Panc1 (cell line): ENCODE measurements at regions not wholly inside any gene's neighbourhood (a gene's known extent, or its start where the extent isn't known, plus 50 kb on each side); places are given as distances from the start of the nearest gene placed in this dataset.

ENCODE experiments used
- ATAC-seq: fragments of 200-7000 bp; cut with Tn5 transposase; 2 replicates; pipeline ENCODE4 v1.9.1; 2020; ENCODE audit warnings: mild to moderate bottlenecking, moderate library complexity
- BruUV-seq: library from RNA; stranded (reverse); fragments of 400-500 nt; replicated peaks from 2 replicates; lab custom pipeline; 2021; lab: Mats Ljungman, UMichigan
- CTCF ChIA-PET: fragments of 300-600 bp; sonication (Branson Sonifier 250); formaldehyde crosslinking; loops from one replicate; lab custom pipeline; 2022; ENCODE audit warnings: antibody characterized with exemption; lab: Charles Lee
- POLR2A ChIA-PET: fragments of 300-600 bp; sonication (Branson Sonifier 250); formaldehyde crosslinking; loops from one replicate; lab custom pipeline; 2022; ENCODE audit warnings: antibody characterized with exemption; lab: Charles Lee
- DNase-seq: peaks from one replicate; pipeline ENCODE4 v3.0.0-alpha.2; 2010; ENCODE audit warnings: low read depth, low spot score
- H3K27ac ChIP-seq: 2 replicates; pipeline ENCODE4 v1.5.1; 2011; ENCODE audit warnings: mild to moderate bottlenecking, low read length, inconsistent platforms
- H3K27me3 ChIP-seq: fragments of 200-500 bp; sonication (Bioruptor generic); 2 replicates; pipeline ENCODE4 v1.6.0; 2014; ENCODE audit warnings: low read length, inconsistent platforms; ENCODE audit not compliant: control insufficient read depth, insufficient read depth
- H3K36me3 ChIP-seq: fragments of 200-500 bp; sonication (Bioruptor generic); 2 replicates; pipeline ENCODE4 v1.5.1; 2014; ENCODE audit warnings: inconsistent platforms, mild to moderate bottlenecking, low read length, moderate library complexity; ENCODE audit not compliant: control insufficient read depth, insufficient read depth
- H3K4me1 ChIP-seq: 2 replicates; pipeline ENCODE4 v1.5.1; 2011; ENCODE audit warnings: inconsistent platforms, mild to moderate bottlenecking, low read length, moderate library complexity; ENCODE audit not compliant: control insufficient read depth, insufficient read depth
- H3K4me3 ChIP-seq, 2 experiments: 2 replicates each; pipeline ENCODE4 v1.5.1; 2011 to 2012; ENCODE audit warnings: low read depth in 2 of 2, low read length in 2 of 2, mild to moderate bottlenecking in 2 of 2, inconsistent platforms in 1 of 2, moderate library complexity in 1 of 2
- H3K9me3 ChIP-seq: fragments of 200-500 bp; sonication (Bioruptor generic); 2 replicates; pipeline ENCODE4 v1.5.1; 2014; ENCODE audit warnings: low read depth, mild to moderate bottlenecking, inconsistent platforms, low read length, moderate library complexity; ENCODE audit not compliant: control insufficient read depth, insufficient read depth
- CTCF ChIP-seq: fragments of 450-650 bp; IDR thresholded peaks from 2 replicates; pipeline ENCODE4 v1.5.1; 2017; ENCODE audit warnings: mild to moderate bottlenecking
- POLR2AphosphoS5 ChIP-seq: IDR thresholded peaks from 2 replicates; pipeline ENCODE4 v1.6.1; 2012; ENCODE audit warnings: mild to moderate bottlenecking, low read depth, low read length, moderate library complexity
- REST ChIP-seq, 2 experiments: IDR thresholded peaks; 2 replicates each; pipeline ENCODE4 v1.6.1; 2011 to 2012; ENCODE audit warnings: low read depth in 2 of 2, control low read depth in 1 of 2, low read length in 1 of 2, mild to moderate bottlenecking in 1 of 2, moderate library complexity in 1 of 2; ENCODE audit not compliant: insufficient read depth in 1 of 2
- SIN3A ChIP-seq: IDR thresholded peaks from 2 replicates; pipeline ENCODE4 v1.6.1; 2012; ENCODE audit warnings: low read depth, mild to moderate bottlenecking, low read length, moderate library complexity, borderline replicate concordance; ENCODE audit not compliant: insufficient read depth
- TCF7L2 ChIP-seq: IDR thresholded peaks from 2 replicates; pipeline ENCODE4 v1.6.1; 2011; ENCODE audit warnings: mild to moderate bottlenecking, low read depth, low read length, inconsistent platforms
- in situ Hi-C: cut with HindIII; loops from 2 replicates; pipeline ENCODE4 v1.10.0; 2016; ENCODE audit warnings: low sequenced_read_pairs, low pct_unique_long_range_greater_than_20kb
- intact Hi-C: fragments of 100-400 bp; cut with micrococcal nuclease; formaldehyde crosslinking; loops from one replicate; pipeline ENCODE4 v1.10.0; 2022; ENCODE audit not compliant: unreplicated experiment

GRCh38 chr21:16979574-16979973 lies 533.3 kb upstream of the CXADR start:
- H3K9me3 ChIP-seq = no peaks in the 10 kb centered on the region

GRCh38 chr21:16983420-16983819 lies 529.4 kb upstream of the CXADR start:
- TF ChIP-seq SIN3A (no peak), REST (IDR thresholded peaks at IDR 0.05; ENCODE audit: insufficient read depth in 1 of 2, low read depth in 2 of 2, low read length in 1 of 2) (no peak), POLR2AphosphoS5 (no peak), CTCF (no peak), TCF7L2 (no peak)
- ATAC-seq = no peak
- ChIA-PET CTCF (no interaction called here), POLR2A (no interaction called here)
- no TSS peak for BruUV-seq
- Histone ChIP-seq H3K27ac (no peak overlapping the region), H3K4me1 (no peaks in the 10 kb centered on the region), H3K9me3 (no peaks in the 10 kb centered on the region), H3K4me3 (no peak overlapping the region), H3K27me3 (no peaks in the 10 kb centered on the region), H3K36me3 (no peaks in the 10 kb centered on the region)
- in situ Hi-C loops (no loop called here), intact Hi-C loops (no loop called here)
- no peak for DNase-seq

More at GRCh38 chr21:16979574-16979973, 533.3 kb upstream of the CXADR start:
- no peaks in the 10 kb centered on the region for H3K4me1 ChIP-seq
- ATAC-seq (no peak), DNase-seq (no peak)
- intact Hi-C loops (no loop called here), in situ Hi-C loops (no loop called here)
- no peaks in the 10 kb centered on the region for H3K36me3 ChIP-seq
- no peak overlapping the region for H3K4me3 ChIP-seq
- no peaks in the 10 kb centered on the region for H3K27me3 ChIP-seq
- BruUV-seq = no TSS peak
- POLR2A ChIA-PET = no interaction called here
- H3K27ac ChIP-seq = no peak overlapping the region
- no peak for TF ChIP-seq REST (IDR thresholded peaks at IDR 0.05; ENCODE audit: insufficient read depth in 1 of 2, low read depth in 2 of 2, low read length in 1 of 2)
- no peak for TF ChIP-seq CTCF
- CTCF ChIA-PET = no interaction called here
